GM18498 (cell line): ENCODE measurements at regions not wholly inside any gene's neighbourhood (a gene's known extent, or its start where the extent isn't known, plus 50 kb on each side); places are given as distances from the start of the nearest gene placed in this dataset.
"Not testable (repeated sequence)": the region's sequence is repeated elsewhere in the genome, so short reads cannot be mapped to it uniquely, and the experiment has no call there.

ENCODE experiments used
- ATAC-seq: cut with Tn5 transposase; IDR thresholded peaks from one replicate; pipeline ENCODE4 v1.9.1; 2021; ENCODE audit warnings: mild to moderate bottlenecking, moderate library complexity; ENCODE audit not compliant: unreplicated experiment

DNA sequence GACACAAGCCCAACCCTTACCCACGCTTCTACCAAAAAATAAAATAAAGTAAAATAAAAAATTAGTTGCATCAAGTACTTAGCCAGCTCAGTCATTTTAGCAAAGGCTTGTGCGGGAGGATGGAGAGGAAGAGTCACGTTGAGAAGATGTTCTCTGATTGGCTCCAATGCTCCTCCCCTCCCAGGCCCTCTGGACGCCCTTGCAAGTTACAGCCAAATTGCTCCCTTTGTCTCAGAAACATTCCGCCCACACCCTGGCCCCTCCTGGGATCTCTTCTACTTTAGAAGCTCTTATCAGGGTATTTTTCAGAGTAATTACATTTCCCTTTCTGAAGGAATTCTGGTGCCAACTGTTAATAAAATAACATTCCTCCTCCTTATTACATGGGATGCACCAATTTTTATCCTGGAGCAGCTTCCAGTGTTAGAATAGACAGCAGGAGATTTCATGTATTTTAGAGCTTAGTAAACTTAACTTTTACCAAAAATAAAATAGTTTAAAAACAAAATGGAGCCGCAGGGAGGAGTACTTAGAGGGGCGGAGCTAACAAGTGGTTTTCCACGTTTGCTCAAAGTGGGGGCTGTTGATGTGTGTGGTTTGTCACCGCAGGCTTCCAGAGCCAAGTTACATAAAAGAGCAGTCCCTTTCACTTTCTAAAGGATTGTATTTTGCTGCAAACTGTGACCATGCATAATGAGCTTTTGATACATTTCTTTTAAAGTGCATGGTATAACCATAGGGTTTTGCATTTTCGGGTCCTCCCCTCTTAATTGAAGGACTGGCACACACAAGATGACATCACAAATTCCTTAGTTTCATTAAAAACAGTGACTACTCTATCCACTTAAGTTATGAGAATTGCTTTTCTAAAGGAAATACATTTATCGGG, 71.7 kb upstream of the RAP1B start:
- ATAC-seq: peak; percentile 57

DNA sequence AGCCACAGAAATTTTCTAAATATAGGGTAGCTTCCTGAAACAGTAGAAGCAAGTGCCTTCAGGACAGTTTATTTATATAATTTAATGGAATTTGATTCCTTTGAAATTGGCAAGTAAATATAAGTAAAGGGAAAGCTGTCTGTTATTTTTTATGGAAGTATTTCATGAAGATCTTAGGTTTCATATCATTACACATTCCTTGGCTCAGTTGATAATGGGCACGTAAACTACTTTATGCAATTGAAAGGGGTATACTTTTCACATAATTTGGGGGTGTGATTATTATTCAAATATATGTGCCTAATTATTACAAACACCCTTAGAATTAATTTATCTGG, 71.1 kb upstream of the RAP1B start:
- no peak for ATAC-seq

GRCh38 chr12:68540768-68541167, 69.9 kb upstream of the RAP1B start:
- ATAC-seq: not testable (repeated sequence)

DNA sequence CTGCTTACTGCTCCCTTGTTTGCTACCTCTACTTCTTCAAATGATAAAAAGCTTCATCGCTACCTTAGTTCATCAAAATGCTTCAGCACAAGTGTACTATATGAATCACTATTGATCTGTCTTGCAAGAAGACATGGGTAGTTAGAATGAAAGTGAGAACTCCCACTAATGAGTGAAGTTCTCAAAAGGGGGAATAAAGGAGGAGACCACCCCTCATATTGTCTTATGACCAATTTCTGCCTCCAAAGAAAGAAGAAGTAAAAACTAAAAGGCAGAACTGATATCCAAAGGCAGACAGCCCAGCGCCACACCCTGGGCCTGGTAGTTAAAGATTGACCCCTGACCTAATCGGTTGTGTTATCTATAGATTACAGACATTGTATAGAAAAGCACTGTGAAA, 63.4 kb upstream of the RAP1B start:
- not testable (repeated sequence) for ATAC-seq

DNA sequence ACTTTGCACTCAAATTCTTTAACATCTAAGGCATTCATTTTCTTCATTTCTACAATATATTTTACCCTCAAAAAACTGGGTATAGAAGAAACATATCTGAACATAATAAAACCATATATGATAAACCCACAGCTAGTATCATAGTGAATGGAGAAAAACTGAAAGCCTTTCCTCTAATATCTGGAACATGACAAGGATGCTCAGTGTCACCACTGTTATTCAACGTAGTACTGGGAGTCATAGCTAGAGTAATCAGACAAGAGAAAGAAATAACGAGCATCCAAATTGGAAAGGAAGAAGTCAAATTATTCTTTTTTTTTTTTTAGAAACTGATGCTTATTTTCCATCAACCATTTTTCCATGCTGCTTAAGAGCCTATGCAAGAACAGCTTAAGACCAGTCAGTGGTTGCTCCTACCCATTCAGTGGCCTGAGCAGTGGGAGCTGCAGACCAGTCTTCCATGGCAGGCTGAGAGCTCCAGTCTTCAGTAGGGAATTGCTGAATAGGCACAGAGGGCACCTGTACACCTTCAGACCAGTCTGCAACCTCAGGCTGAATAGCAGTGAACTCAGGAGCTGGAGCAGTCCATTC, 58.0 kb upstream of the RAP1B start:
- ATAC-seq: not testable (repeated sequence)

- ATAC-seq: no peak
Measured at GRCh38 chr12:68557011-68557730, 53.5 kb upstream of the RAP1B start.

GRCh38 chr12:68559246-68559645, 51.5 kb upstream of the RAP1B start:
- no peak for ATAC-seq

- no peak for ATAC-seq
Measured at GRCh38 chr12:68559984-68560850, 50.5 kb upstream of the RAP1B start.

DNA sequence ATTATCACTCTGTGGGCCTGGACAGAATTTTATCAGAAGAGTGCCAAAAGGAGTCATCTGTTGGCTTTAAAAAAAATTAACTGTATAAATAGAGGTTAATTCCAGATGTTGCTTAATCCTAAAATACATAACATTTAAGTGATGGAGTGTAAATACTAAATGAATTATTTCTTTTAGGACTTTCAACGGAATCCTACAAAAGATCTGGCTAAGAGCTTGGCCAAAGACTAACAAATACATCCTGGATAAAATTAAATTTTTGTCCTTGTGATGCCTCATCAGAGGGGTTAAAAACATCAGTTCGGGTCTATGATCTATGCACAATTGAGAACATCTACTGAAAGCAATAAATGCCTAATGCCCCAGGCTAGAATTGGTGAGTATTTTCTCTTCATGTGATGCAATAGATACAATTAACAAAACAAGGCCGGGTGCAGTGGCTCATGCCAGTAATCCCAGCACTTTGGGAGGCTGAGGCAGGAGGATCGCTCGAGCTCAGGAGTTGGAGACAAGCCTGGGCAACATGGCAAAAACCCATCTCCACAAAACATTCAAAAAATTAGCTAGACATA, 49.8 kb upstream of the RAP1B start:
- ATAC-seq: no peak
